ENCODE measurements at regions not wholly inside any gene's neighbourhood (a gene's known extent, or its start where the extent isn't known, plus 50 kb on each side); places are given as distances from the start of the nearest gene placed in this dataset.

- ChIA-PET CTCF (interaction anchor here (0.6 kb wide), 1 partner anchor 162 kb away, joined by 3 read pairs; no protein-coding TSS in a partner anchor), POLR2A (ENCODE audit: unreplicated experiment) (no interaction called here)
- Histone ChIP-seq H3K23ac (ENCODE audit: low read depth, low read length) (no peak overlapping the region), H3K4ac (ENCODE audit: low read depth, low read length) (no peak overlapping the region), H3K27me3 (ENCODE audit: control insufficient read depth, insufficient read depth, low read length) (no peaks in the 10 kb centered on the region), H2BK120ac (ENCODE audit: low read depth, low read length) (no peak overlapping the region), H3K4me3 (ENCODE audit: insufficient read depth, low read depth, low read length) (no peak overlapping the region), H3K79me1 (ENCODE audit: low read depth in 1 of 2, low read length in 2 of 2) (no peaks in the 10 kb centered on the region), H3K9me3 (ENCODE audit: control insufficient read depth, insufficient read depth, low read length) (no peaks in the 10 kb centered on the region), H3K14ac (replicated peaks; ENCODE audit: low read depth, low read length) (no peak overlapping the region), H3K18ac (ENCODE audit: low read depth, low read length) (no peak overlapping the region), H2AFZ (replicated peaks; ENCODE audit: low read length, poor library complexity) (no peak overlapping the region), H4K5ac (ENCODE audit: low read depth, low read length) (no peak overlapping the region), H3K9ac (ENCODE audit: low read depth, low read length) (no peak overlapping the region), H4K20me1 (ENCODE audit: insufficient read depth, low read length) (no peaks in the 10 kb centered on the region), H2BK5ac (ENCODE audit: low read depth, low read length, poor library complexity, severe bottlenecking) (no peak overlapping the region), H3K4me2 (ENCODE audit: low read depth, low read length) (no peak overlapping the region), H2BK20ac (ENCODE audit: low read depth, low read length) (no peak overlapping the region), H3K56ac (ENCODE audit: extremely low read depth, insufficient read depth, low read length) (no peak overlapping the region), H4K8ac (ENCODE audit: low read depth in 2 of 2, low read length in 2 of 2) (no peak overlapping the region), H2AK5ac (ENCODE audit: low read depth, low read length) (no peak overlapping the region), H3K9me1 (ENCODE audit: insufficient read depth, low read length) (no peaks in the 10 kb centered on the region), H3K27ac (ENCODE audit: insufficient read depth, low read length) (no peak overlapping the region), H4K91ac (ENCODE audit: insufficient read depth, low read depth, low read length) (no peak overlapping the region), H3K36me3 (ENCODE audit: control insufficient read depth, insufficient read depth, low read length) (no peaks in the 10 kb centered on the region), H2AK9ac (replicated peaks; ENCODE audit: low read depth, low read length, poor library complexity) (no peak overlapping the region), H2BK15ac (ENCODE audit: low read depth, low read length) (no peak overlapping the region), H3K4me1 (ENCODE audit: control insufficient read depth, insufficient read depth, low read length) (no peaks in the 10 kb centered on the region)
- BruUV-seq (replicated peaks) = no TSS peak
- ATAC-seq (ENCODE audit: low read depth) (no peak), DNase-seq (no peak)
- dilution Hi-C loops (cut with HindIII; ENCODE audit: low sequenced_read_pairs, unreplicated experiment) (no loop called here), intact Hi-C loops (cut with micrococcal nuclease) (no loop called here), in situ Hi-C loops (cut with MboI; ENCODE audit: low sequenced_read_pairs) (no loop called here)
- TF ChIP-seq RAD21 (IDR thresholded peaks at IDR 0.05; ENCODE audit: low read length) = no peak
- no peak for TF ChIP-seq BHLHE40 (IDR thresholded peaks at IDR 0.05; ENCODE audit: low read depth, low read length)
- no peak for TF ChIP-seq RFX5 (IDR thresholded peaks at IDR 0.05; ENCODE audit: low read depth, low read length)
- no CpG with 5 or more reads among the region's 4 CpGs for WGBS, 2 experiments (ENCODE audit: extremely low coverage in 2 of 2, insufficient read length in 1 of 2)
Observed at GRCh38 chr2:180670302-180671003, 310.0 kb upstream of the UBE2E3 start.
